ENCODE measurements at regions not wholly inside any gene's neighbourhood (a gene's known extent, or its start where the extent isn't known, plus 50 kb on each side); places are given as distances from the start of the nearest gene placed in this dataset.

- no peak for TF ChIP-seq CTCF (conservative IDR thresholded peaks at IDR 0.05 in 1 of 2, IDR thresholded peaks at IDR 0.05 in 1 of 2; ENCODE audit: extremely low read depth in 1 of 2, insufficient read depth in 1 of 2, low read depth in 1 of 2, low read length in 2 of 2)
- no peak for TF ChIP-seq EZH2 (IDR thresholded peaks at IDR 0.05; ENCODE audit: borderline replicate concordance, low read length)
Measured at GRCh38 chr11:115819014-115819413, 314.8 kb upstream of the CADM1 start.

Measured in mammary epithelial cell (primary cell).